Sigmoid colon (tissue), 6 donors: ENCODE measurements at regions not wholly inside any gene's neighbourhood (a gene's known extent, or its start where the extent isn't known, plus 50 kb on each side); places are given as distances from the start of the nearest gene placed in this dataset.
"Not testable (repeated sequence)": the region's sequence is repeated elsewhere in the genome, so short reads cannot be mapped to it uniquely, and the experiment has no call there.

Source experiments
- DNase-seq: peaks from one replicate; pipeline ENCODE4 v3.0.0-alpha.2; 2019
- H3K27ac ChIP-seq, 4 donors: fragments of 200-600 bp; sonication (generic); one replicate each; pipeline ENCODE4 v1.5.1; 2016 to 2019; ENCODE audit warnings: mild to moderate bottlenecking in 1 of 4
- H3K27me3 ChIP-seq, 3 donors: fragments of 200-600 bp; sonication (generic); one replicate each; pipeline ENCODE4 v1.5.1; 2019; ENCODE audit warnings: mild to moderate bottlenecking in 1 of 3
- H3K36me3 ChIP-seq, 4 donors: fragments of 200-600 bp; sonication (generic); one replicate each; pipeline ENCODE4 v1.5.1; 2016 to 2019
- H3K4me1 ChIP-seq, 4 donors: fragments of 200-600 bp; sonication (generic); one replicate each; pipeline ENCODE4 v1.5.1; 2017 to 2019
- H3K4me3 ChIP-seq, 4 donors: fragments of 200-600 bp; sonication (generic); one replicate each; pipeline ENCODE4 v1.5.1; 2017 to 2019; ENCODE audit warnings: mild to moderate bottlenecking in 2 of 4, moderate library complexity in 1 of 4
- H3K9me3 ChIP-seq, 4 donors: fragments of 200-600 bp in 3 of 4; sonication (generic) in 3 of 4; one replicate each; pipeline versions ENCODE4 v1.5.1 to v1.6.1; 2013 to 2019
- CTCF ChIP-seq, 4 experiments: fragments of 450-650 bp in 3 of 4; fragments of 200-600 bp in 1 of 4; IDR thresholded peaks; one replicate each; pipeline ENCODE4 v1.5.1; 2016 to 2019; ENCODE audit warnings: antibody characterized with exemption in 4 of 4, mild to moderate bottlenecking in 3 of 4, moderate library complexity in 2 of 4
- EP300 ChIP-seq, 4 donors: sonication (generic); formaldehyde crosslinking; IDR thresholded peaks; one replicate each; pipeline ENCODE4 v1.6.1; 2017; ENCODE audit warnings: antibody characterized with exemption in 4 of 4
- POLR2A ChIP-seq, 2 donors: fragments of 450-650 bp; IDR thresholded peaks; one replicate each; pipeline ENCODE4 v1.6.1; 2016; ENCODE audit warnings: antibody characterized with exemption in 2 of 2, mild to moderate bottlenecking in 2 of 2, moderate library complexity in 2 of 2
- POLR2AphosphoS5 ChIP-seq, 4 donors: sonication (generic); formaldehyde crosslinking; IDR thresholded peaks; one replicate each; pipeline ENCODE4 v1.6.1; 2017; ENCODE audit warnings: antibody characterized with exemption in 4 of 4
- WGBS, 2 donors: extraction: QIAGEN DNeasy Blood & Tissue Kit; methylation state at CpG; one replicate each; pipeline ENCODE4 v1.1.7; 2013; 5-methylcytosine and 5-hydroxymethylcytosine counted together
- intact Hi-C: fragments of 100-400 bp; cut with DNase I; formaldehyde crosslinking; loops from one replicate; pipeline ENCODE4 v1.15.1; 2023
- donor health status: healthy with polysubstance abuse.
- donor health status: healthy.

- H3K4me1 ChIP-seq, H3K4me3 ChIP-seq, H3K27me3 ChIP-seq, DNase-seq, H3K27ac ChIP-seq, H3K9me3 ChIP-seq, intact Hi-C loops, H3K36me3 ChIP-seq: not testable (repeated sequence)
Measured at GRCh38 chr17:22099633-22100032, 407.3 kb downstream of the KCNJ18 start.

GRCh38 chr17:22102177-22102576 lies 409.9 kb downstream of the KCNJ18 start:
- no peak overlapping the region for H3K4me3 ChIP-seq
- WGBS, 2 donors, result 57 to 81% methylated on average over 6 of the region's 6 CpGs
- no peak for TF ChIP-seq POLR2AphosphoS5 (IDR thresholded peaks at IDR 0.05)
- TF ChIP-seq CTCF (IDR thresholded peaks at IDR 0.05), result no peak
- no peak for TF ChIP-seq EP300 (IDR thresholded peaks at IDR 0.05)
- TF ChIP-seq POLR2A (IDR thresholded peaks at IDR 0.05), result no peak
- no peaks in the 10 kb centered on the region for H3K27me3 ChIP-seq
- H3K27ac ChIP-seq, result no peak overlapping the region
- no peaks in the 10 kb centered on the region for H3K4me1 ChIP-seq
- no peak for DNase-seq
- no peaks in the 10 kb centered on the region for H3K36me3 ChIP-seq
- no peaks in the 10 kb centered on the region for H3K9me3 ChIP-seq
- intact Hi-C loops, result no loop called here

GRCh38 chr17:22116720-22117119 lies 424.4 kb downstream of the KCNJ18 start:
- WGBS, 2 donors, result 39 to 49% methylated on average over 3 of the region's 3 CpGs
- H3K27ac ChIP-seq, intact Hi-C loops, H3K27me3 ChIP-seq, H3K36me3 ChIP-seq, H3K9me3 ChIP-seq, H3K4me3 ChIP-seq, H3K4me1 ChIP-seq, DNase-seq: not testable (repeated sequence)

- intact Hi-C loops, H3K4me1 ChIP-seq, H3K27ac ChIP-seq, H3K4me3 ChIP-seq, DNase-seq, H3K27me3 ChIP-seq, H3K9me3 ChIP-seq, H3K36me3 ChIP-seq: not testable (repeated sequence)
- WGBS, 2 donors, result 78 to 80% methylated on average over 2 of the region's 2 CpGs
Measured at GRCh38 chr17:22117401-22117800, 425.1 kb downstream of the KCNJ18 start.

GRCh38 chr17:22119016-22119415 lies 426.7 kb downstream of the KCNJ18 start:
- H3K4me1 ChIP-seq, intact Hi-C loops, H3K27ac ChIP-seq, H3K27me3 ChIP-seq, H3K9me3 ChIP-seq, H3K36me3 ChIP-seq, H3K4me3 ChIP-seq, DNase-seq: not testable (repeated sequence)
- 75 to 78% methylated on average over 7 of the region's 7 CpGs for WGBS, 2 donors

- DNase-seq, H3K27ac ChIP-seq, H3K27me3 ChIP-seq, H3K36me3 ChIP-seq, H3K9me3 ChIP-seq, H3K4me3 ChIP-seq, H3K4me1 ChIP-seq, intact Hi-C loops: not testable (repeated sequence)
- 90 to 92% methylated on average over 3 of the region's 3 CpGs for WGBS, 2 donors
Measured at GRCh38 chr17:22119751-22120150, 427.4 kb downstream of the KCNJ18 start.

- Histone ChIP-seq H3K4me3 (no peak overlapping the region), H3K27ac (no peak overlapping the region), H3K4me1 (no peaks in the 10 kb centered on the region), H3K9me3 (peaks cover 0 to 2% (median 0%) of the 10 kb centered on the region in 4 donors), H3K27me3 (no peaks in the 10 kb centered on the region), H3K36me3 (no peaks in the 10 kb centered on the region)
- 41 to 47% methylated on average over 8 of the region's 8 CpGs for WGBS, 2 donors
- no peak for DNase-seq
- intact Hi-C loops, result no loop called here
- TF ChIP-seq EP300 (IDR thresholded peaks at IDR 0.05) (no peak), POLR2A (IDR thresholded peaks at IDR 0.05) (no peak), CTCF (IDR thresholded peaks at IDR 0.05) (no peak), POLR2AphosphoS5 (IDR thresholded peaks at IDR 0.05) (no peak)
Measured at GRCh38 chr17:22123536-22124281, 431.4 kb downstream of the KCNJ18 start.
